ENCODE measurements at regions not wholly inside any gene's neighbourhood (a gene's known extent, or its start where the extent isn't known, plus 50 kb on each side); places are given as distances from the start of the nearest gene placed in this dataset.

- TF ChIP-seq CTCF (conservative IDR thresholded peaks at IDR 0.05) (no peak), ZFX (IDR thresholded peaks at IDR 0.05) (no peak)
These were observed 53.3 kb upstream of the ZBED3 start for GRCh38 chr5:77140350-77140749.
